ENCODE measurements at regions not wholly inside any gene's neighbourhood (a gene's known extent, or its start where the extent isn't known, plus 50 kb on each side); places are given as distances from the start of the nearest gene placed in this dataset.

DNA sequence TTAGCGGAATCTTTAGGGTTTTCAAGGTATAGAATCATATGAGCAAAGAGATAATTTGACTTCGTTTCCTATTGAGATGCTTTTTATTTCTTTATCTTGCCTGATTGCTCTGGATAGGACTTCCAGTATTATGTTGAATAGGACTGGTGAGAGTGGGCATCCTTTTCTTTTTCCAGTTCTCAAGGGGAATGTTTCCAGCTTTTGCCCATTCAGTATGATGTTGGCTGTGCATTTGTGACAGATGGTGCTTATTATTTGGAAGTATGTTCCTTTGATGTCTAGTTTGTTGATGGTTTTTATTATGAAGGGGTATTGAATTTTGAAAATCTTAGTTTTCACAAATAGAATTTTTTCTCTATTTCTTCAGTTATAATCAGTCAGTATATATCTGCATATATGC, 656.6 kb upstream of the MAP3K7 start:
- Histone ChIP-seq H3K27ac (ENCODE audit: low read depth, low read length) (no peak overlapping the region), H3K79me1 (ENCODE audit: low read depth, low read length) (no peaks in the 10 kb centered on the region), H3K79me2 (ENCODE audit: control insufficient read depth in 1 of 2, insufficient read depth in 2 of 2, low read length in 2 of 2) (no peaks in the 10 kb centered on the region), H2BK120ac (replicated peaks; ENCODE audit: low read depth, low read length) (no peak overlapping the region), H2AFZ (ENCODE audit: low read length) (no peak overlapping the region), H3K14ac (ENCODE audit: insufficient read length) (no peak overlapping the region), H3K4ac (replicated peaks; ENCODE audit: insufficient read length, low read depth, low read length) (no peak overlapping the region), H3K27me3 (replicated peaks in 1 of 4; ENCODE audit: control insufficient read depth in 3 of 4, extremely low read depth in 1 of 4, insufficient read depth in 3 of 4, low read length in 3 of 4) (no peaks in the 10 kb centered on the region), H3K4me2 (ENCODE audit: insufficient read depth in 1 of 2, low read depth in 2 of 2, low read length in 2 of 2) (no peak overlapping the region), H2BK15ac (ENCODE audit: low read length) (no peak overlapping the region), H3K9ac (replicated peaks in 1 of 4; ENCODE audit: extremely low read depth in 1 of 4, low read depth in 3 of 4, low read length in 3 of 4) (no peak overlapping the region), H3K4me3 (ENCODE audit: extremely low read depth in 1 of 4, insufficient read depth in 2 of 4, low read depth in 3 of 4, low read length in 4 of 4) (no peak overlapping the region), H3K56ac (replicated peaks; ENCODE audit: insufficient read length, low read depth, low read length) (no peak overlapping the region), H2BK20ac (ENCODE audit: low read length) (no peak overlapping the region), H4K5ac (ENCODE audit: insufficient read length, low read depth, low read length) (no peak overlapping the region), H4K20me1 (replicated peaks in 1 of 2; ENCODE audit: control insufficient read depth in 1 of 2, insufficient read depth in 2 of 2, low read length in 2 of 2) (no peaks in the 10 kb centered on the region), H2BK12ac (ENCODE audit: low read depth, low read length) (no peak overlapping the region), H3K18ac (ENCODE audit: extremely low read depth, low read length) (no peak overlapping the region), H3K23ac (ENCODE audit: insufficient read length) (no peak overlapping the region), H3K36me3 (ENCODE audit: control insufficient read depth in 2 of 4, insufficient read depth in 4 of 4, low read length in 3 of 4) (no peaks in the 10 kb centered on the region), H3K9me3 (ENCODE audit: insufficient read depth in 2 of 2, low read depth in 1 of 2, low read length in 1 of 2) (no peaks in the 10 kb centered on the region), H2BK5ac (ENCODE audit: low read depth, low read length) (no peak overlapping the region), H4K91ac (replicated peaks; ENCODE audit: insufficient read length, low read length) (no peak overlapping the region), H4K8ac (ENCODE audit: extremely low read depth, insufficient read depth, low read length) (no peak overlapping the region), H3K4me1 (replicated peaks in 1 of 4; ENCODE audit: control insufficient read depth in 3 of 4, insufficient read depth in 4 of 4, low read length in 3 of 4) (no peaks in the 10 kb centered on the region), H3K23me2 (ENCODE audit: low read depth, low read length) (no peaks in the 10 kb centered on the region), H2AK5ac (ENCODE audit: low read depth, low read length) (no peak overlapping the region)
- CTCF ChIA-PET (ENCODE audit: partially characterized antibody), result no interaction called here
- FAIRE-seq (no peak), DNase-seq (ENCODE audit: low read depth in 1 of 2, low spot score in 2 of 2) (no peak)
- 87% methylated on average over 2 of the region's 2 CpGs; no CpG with 5 or more reads in 1 of the 2 experiments for WGBS, 2 experiments (ENCODE audit: extremely low coverage in 1 of 2, insufficient coverage in 1 of 2, insufficient read length in 1 of 2, insufficient replicate concordance in 2 of 2, low coverage in 1 of 2, low lambda C conversion rate in 2 of 2, missing lambda C conversion rate in 1 of 2)
- TF ChIP-seq SP2 (IDR thresholded peaks at IDR 0.05; ENCODE audit: low read length) (no peak), POU5F1 (IDR thresholded peaks at IDR 0.05; ENCODE audit: low read depth, low read length) (no peak), MAFK (IDR thresholded peaks at IDR 0.05; ENCODE audit: low read depth, low read length) (no peak), PHF8 (conservative IDR thresholded peaks at IDR 0.05; ENCODE audit: low read depth, low read length) (no peak)
- TF ChIP-seq, protein P1, sequence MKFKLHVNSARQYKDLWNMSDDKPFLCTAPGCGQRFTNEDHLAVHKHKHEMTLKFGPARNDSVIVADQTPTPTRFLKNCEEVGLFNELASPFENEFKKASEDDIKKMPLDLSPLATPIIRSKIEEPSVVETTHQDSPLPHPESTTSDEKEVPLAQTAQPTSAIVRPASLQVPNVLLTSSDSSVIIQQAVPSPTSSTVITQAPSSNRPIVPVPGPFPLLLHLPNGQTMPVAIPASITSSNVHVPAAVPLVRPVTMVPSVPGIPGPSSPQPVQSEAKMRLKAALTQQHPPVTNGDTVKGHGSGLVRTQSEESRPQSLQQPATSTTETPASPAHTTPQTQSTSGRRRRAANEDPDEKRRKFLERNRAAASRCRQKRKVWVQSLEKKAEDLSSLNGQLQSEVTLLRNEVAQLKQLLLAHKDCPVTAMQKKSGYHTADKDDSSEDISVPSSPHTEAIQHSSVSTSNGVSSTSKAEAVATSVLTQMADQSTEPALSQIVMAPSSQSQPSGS (IDR thresholded peaks at IDR 0.05; ENCODE audit: low read length), result no peak
- POLR2A ChIA-PET (ENCODE audit: partially characterized antibody), result no interaction called here

Data from H1 (cell line).